ENCODE measurements at regions not wholly inside any gene's neighbourhood (a gene's known extent, or its start where the extent isn't known, plus 50 kb on each side); places are given as distances from the start of the nearest gene placed in this dataset.
"Not testable (repeated sequence)": the region's sequence is repeated elsewhere in the genome, so short reads cannot be mapped to it uniquely, and the experiment has no call there.

DNA sequence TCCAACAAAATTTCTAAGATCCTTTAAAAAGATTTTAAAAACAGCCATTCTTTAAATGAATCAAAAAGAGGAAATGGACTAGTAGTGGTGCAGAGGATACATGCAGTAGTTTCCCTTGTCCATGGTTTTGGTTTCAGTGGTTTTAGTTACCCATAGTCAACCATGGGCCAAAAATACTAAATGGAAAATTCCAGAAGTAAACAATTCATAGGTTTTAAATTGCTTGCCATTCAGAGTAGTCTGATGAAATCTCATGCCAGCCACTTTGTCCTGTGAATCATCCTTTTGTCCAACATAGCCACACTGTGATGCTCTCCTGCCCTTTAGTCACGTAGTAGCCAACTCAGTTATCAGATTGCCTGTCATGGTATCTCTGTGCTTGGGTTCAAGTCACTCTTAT is 286.1 kb downstream of the ANXA1 start:
- Histone ChIP-seq H3K9me3 (ENCODE audit: control insufficient read depth, low read length) (no peaks in the 10 kb centered on the region), H3K4me3 (ENCODE audit: low read length in 2 of 2) (no peak overlapping the region), H3K4me1 (ENCODE audit: control insufficient read depth in 1 of 2, insufficient read depth in 2 of 2, low read length in 2 of 2) (no peaks in the 10 kb centered on the region), H3K27me3 (ENCODE audit: control insufficient read depth in 1 of 2, insufficient read depth in 2 of 2, low read length in 1 of 2) (no peaks in the 10 kb centered on the region), H3K27ac (ENCODE audit: low read depth in 1 of 2, low read length in 2 of 2) (no peak overlapping the region), H3K36me3 (ENCODE audit: control insufficient read depth in 1 of 2, insufficient read depth in 2 of 2, low read length in 1 of 2) (no peaks in the 10 kb centered on the region)
- no peak for DNase-seq
- no peak for ATAC-seq (ENCODE audit: low FRiP score)
- intact Hi-C loops (cut with DNase I): no loop called here
- WGBS, 2 donors: 67 to 73% methylated on average over 1 of the region's 1 CpG

- H3K9me3 ChIP-seq (ENCODE audit: control insufficient read depth, low read length); H3K27me3 ChIP-seq (ENCODE audit: control insufficient read depth in 1 of 2, insufficient read depth in 2 of 2, low read length in 1 of 2); ATAC-seq (ENCODE audit: low FRiP score); H3K4me3 ChIP-seq (ENCODE audit: low read length in 2 of 2); H3K4me1 ChIP-seq (ENCODE audit: control insufficient read depth in 1 of 2, insufficient read depth in 2 of 2, low read length in 2 of 2); H3K36me3 ChIP-seq (ENCODE audit: control insufficient read depth in 1 of 2, insufficient read depth in 2 of 2, low read length in 1 of 2); H3K27ac ChIP-seq (ENCODE audit: low read depth in 1 of 2, low read length in 2 of 2); DNase-seq: not testable (repeated sequence)
- intact Hi-C loops (cut with DNase I): loop anchor here in 1 of 2 donors (10.0 kb wide), 1 partner anchor 55 kb away; no protein-coding TSS in a partner anchor
- 87 to 90% methylated on average over 3 to 6 of the region's 6 CpGs for WGBS, 2 donors
Measured at GRCh38 chr9:73439839-73440238, 288.2 kb downstream of the ANXA1 start.

- no peaks in the 10 kb centered on the region for H3K36me3 ChIP-seq (ENCODE audit: control insufficient read depth in 1 of 2, insufficient read depth in 2 of 2, low read length in 1 of 2)
- H3K27me3 ChIP-seq (ENCODE audit: control insufficient read depth in 1 of 2, insufficient read depth in 2 of 2, low read length in 1 of 2): no peaks in the 10 kb centered on the region
- H3K9me3 ChIP-seq (ENCODE audit: control insufficient read depth, low read length): no peaks in the 10 kb centered on the region
- no peaks in the 10 kb centered on the region for H3K4me1 ChIP-seq (ENCODE audit: control insufficient read depth in 1 of 2, insufficient read depth in 2 of 2, low read length in 2 of 2)
- WGBS, 2 donors: 79 to 82% methylated on average over 1 of the region's 1 CpG
- ATAC-seq (ENCODE audit: low FRiP score): no peak
- H3K27ac ChIP-seq (ENCODE audit: low read depth in 1 of 2, low read length in 2 of 2): no peak overlapping the region
- intact Hi-C loops (cut with DNase I): loop anchor here in 1 of 2 donors (10.0 kb wide), 1 partner anchor 56 kb away; no protein-coding TSS in a partner anchor
- no peak for DNase-seq
- no peak overlapping the region for H3K4me3 ChIP-seq (ENCODE audit: low read length in 2 of 2)
Measured at GRCh38 chr9:73441223-73441622, 289.6 kb downstream of the ANXA1 start.

GRCh38 chr9:73441890-73442818 is 290.5 kb downstream of the ANXA1 start:
- DNase-seq (no peak), ATAC-seq (ENCODE audit: low FRiP score) (no peak)
- H3K4me1 ChIP-seq (ENCODE audit: control insufficient read depth in 1 of 2, insufficient read depth in 2 of 2, low read length in 2 of 2): no peaks in the 10 kb centered on the region
- 58 to 59% methylated on average over 5 of the region's 5 CpGs for WGBS, 2 donors
- H3K36me3 ChIP-seq (ENCODE audit: control insufficient read depth in 1 of 2, insufficient read depth in 2 of 2, low read length in 1 of 2): no peaks in the 10 kb centered on the region
- no peak overlapping the region for H3K27ac ChIP-seq (ENCODE audit: low read depth in 1 of 2, low read length in 2 of 2)
- intact Hi-C loops (cut with DNase I): loop anchor here in 1 of 2 donors (10.0 kb wide), 1 partner anchor 57 kb away; no protein-coding TSS in a partner anchor
- no peak overlapping the region for H3K4me3 ChIP-seq (ENCODE audit: low read length in 2 of 2)
- H3K27me3 ChIP-seq (ENCODE audit: control insufficient read depth in 1 of 2, insufficient read depth in 2 of 2, low read length in 1 of 2): no peaks in the 10 kb centered on the region
- no peaks in the 10 kb centered on the region for H3K9me3 ChIP-seq (ENCODE audit: control insufficient read depth, low read length)

DNA sequence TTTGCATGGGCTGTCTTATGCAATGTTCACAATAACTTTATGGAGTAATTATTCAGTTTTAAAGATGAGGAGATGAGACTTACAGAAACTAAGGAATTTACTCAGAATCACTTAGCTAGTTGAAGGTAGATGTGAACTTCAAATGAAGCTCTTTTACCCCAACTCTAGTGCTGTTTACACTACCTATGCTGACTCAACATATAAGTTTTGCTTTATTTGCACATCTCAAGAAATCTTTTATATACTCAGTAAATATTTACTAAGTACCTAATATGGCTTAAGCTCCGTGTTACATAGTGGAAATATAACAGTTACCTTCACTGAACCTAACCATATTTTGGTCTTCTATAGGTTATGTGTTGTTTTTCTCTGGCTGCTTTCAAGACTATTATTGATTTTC is 293.2 kb downstream of the ANXA1 start:
- H3K36me3 ChIP-seq (ENCODE audit: control insufficient read depth in 1 of 2, insufficient read depth in 2 of 2, low read length in 1 of 2): no peaks in the 10 kb centered on the region
- 64 to 77% methylated on average over 1 of the region's 1 CpG for WGBS, 2 donors
- no peak overlapping the region for H3K27ac ChIP-seq (ENCODE audit: low read depth in 1 of 2, low read length in 2 of 2)
- no peaks in the 10 kb centered on the region for H3K4me1 ChIP-seq (ENCODE audit: control insufficient read depth in 1 of 2, insufficient read depth in 2 of 2, low read length in 2 of 2)
- H3K27me3 ChIP-seq (ENCODE audit: control insufficient read depth in 1 of 2, insufficient read depth in 2 of 2, low read length in 1 of 2): no peaks in the 10 kb centered on the region
- no peak for DNase-seq
- no peak overlapping the region for H3K4me3 ChIP-seq (ENCODE audit: low read length in 2 of 2)
- intact Hi-C loops (cut with DNase I): loop anchor here in 1 of 2 donors (10.0 kb wide), 1 partner anchor 60 kb away; no protein-coding TSS in a partner anchor
- ATAC-seq (ENCODE audit: low FRiP score): no peak
- H3K9me3 ChIP-seq (ENCODE audit: control insufficient read depth, low read length): no peaks in the 10 kb centered on the region

DNA sequence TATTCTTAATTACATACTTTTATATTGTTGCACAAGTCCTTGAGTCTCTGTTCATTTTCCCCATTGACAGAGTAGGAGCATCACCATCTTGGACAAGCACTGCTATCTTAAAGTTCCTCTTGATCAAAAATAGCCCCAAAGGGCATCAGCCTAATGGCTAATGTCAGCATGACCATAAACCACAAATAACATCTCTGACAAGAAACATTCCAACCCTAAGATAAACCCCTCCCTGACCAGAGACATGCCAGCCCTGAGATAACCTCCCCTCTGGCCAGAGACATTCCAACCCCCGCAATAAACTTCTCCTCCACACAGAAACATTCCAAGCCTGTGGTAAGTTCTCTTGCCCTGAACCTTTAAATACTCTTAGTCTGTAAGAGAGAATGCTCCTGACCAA is 293.7 kb downstream of the ANXA1 start:
- ATAC-seq (ENCODE audit: low FRiP score); H3K4me3 ChIP-seq (ENCODE audit: low read length in 2 of 2); H3K27ac ChIP-seq (ENCODE audit: low read depth in 1 of 2, low read length in 2 of 2); H3K27me3 ChIP-seq (ENCODE audit: control insufficient read depth in 1 of 2, insufficient read depth in 2 of 2, low read length in 1 of 2); H3K4me1 ChIP-seq (ENCODE audit: control insufficient read depth in 1 of 2, insufficient read depth in 2 of 2, low read length in 2 of 2); DNase-seq; H3K36me3 ChIP-seq (ENCODE audit: control insufficient read depth in 1 of 2, insufficient read depth in 2 of 2, low read length in 1 of 2); H3K9me3 ChIP-seq (ENCODE audit: control insufficient read depth, low read length): not testable (repeated sequence)
- intact Hi-C loops (cut with DNase I): loop anchor here in 1 of 2 donors (10.0 kb wide), 1 partner anchor 61 kb away; no protein-coding TSS in a partner anchor
- 11 to 32% methylated on average over 1 of the region's 1 CpG for WGBS, 2 donors

- DNase-seq (no peak), ATAC-seq (ENCODE audit: low FRiP score) (no peak)
- H3K36me3 ChIP-seq (ENCODE audit: control insufficient read depth in 1 of 2, insufficient read depth in 2 of 2, low read length in 1 of 2): no peaks in the 10 kb centered on the region
- H3K9me3 ChIP-seq (ENCODE audit: control insufficient read depth, low read length): no peaks in the 10 kb centered on the region
- no peak overlapping the region for H3K4me3 ChIP-seq (ENCODE audit: low read length in 2 of 2)
- intact Hi-C loops (cut with DNase I): loop anchor here in 1 of 2 donors (10.0 kb wide), 1 partner anchor 62 kb away; no protein-coding TSS in a partner anchor
- H3K27me3 ChIP-seq (ENCODE audit: control insufficient read depth in 1 of 2, insufficient read depth in 2 of 2, low read length in 1 of 2): no peaks in the 10 kb centered on the region
- H3K4me1 ChIP-seq (ENCODE audit: control insufficient read depth in 1 of 2, insufficient read depth in 2 of 2, low read length in 2 of 2): no peaks in the 10 kb centered on the region
- H3K27ac ChIP-seq (ENCODE audit: low read depth in 1 of 2, low read length in 2 of 2): no peak overlapping the region
Measured at GRCh38 chr9:73446306-73446705, 294.6 kb downstream of the ANXA1 start.

DNA sequence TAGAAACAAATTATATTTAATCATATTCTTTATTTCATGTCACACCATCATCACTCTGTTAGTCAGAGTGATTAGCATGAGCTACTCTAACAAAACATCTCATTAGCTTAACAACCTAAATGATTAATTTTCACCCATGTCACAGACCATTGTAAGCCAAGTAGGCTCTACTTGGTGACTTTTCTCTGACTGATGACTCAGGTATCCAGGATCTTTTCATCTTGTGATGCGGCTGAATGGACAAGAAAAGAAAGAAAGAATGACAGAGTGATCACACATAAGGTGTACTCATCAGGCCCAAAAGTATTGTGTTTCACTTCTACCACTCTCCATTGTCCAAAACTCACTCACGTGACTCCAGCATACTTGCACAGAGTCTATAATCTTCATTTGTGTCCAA is 299.3 kb downstream of the ANXA1 start:
- Histone ChIP-seq H3K27me3 (ENCODE audit: control insufficient read depth in 1 of 2, insufficient read depth in 2 of 2, low read length in 1 of 2) (no peaks in the 10 kb centered on the region), H3K9me3 (ENCODE audit: control insufficient read depth, low read length) (no peaks in the 10 kb centered on the region), H3K4me1 (ENCODE audit: control insufficient read depth in 1 of 2, insufficient read depth in 2 of 2, low read length in 2 of 2) (no peaks in the 10 kb centered on the region), H3K4me3 (ENCODE audit: low read length in 2 of 2) (no peak overlapping the region), H3K27ac (ENCODE audit: low read depth in 1 of 2, low read length in 2 of 2) (no peak overlapping the region), H3K36me3 (ENCODE audit: control insufficient read depth in 1 of 2, insufficient read depth in 2 of 2, low read length in 1 of 2) (no peaks in the 10 kb centered on the region)
- intact Hi-C loops (cut with DNase I): no loop called here
- ATAC-seq (ENCODE audit: low FRiP score) (no peak), DNase-seq (no peak)
- WGBS, 2 donors: 84 to 90% methylated on average over 2 of the region's 2 CpGs

DNA sequence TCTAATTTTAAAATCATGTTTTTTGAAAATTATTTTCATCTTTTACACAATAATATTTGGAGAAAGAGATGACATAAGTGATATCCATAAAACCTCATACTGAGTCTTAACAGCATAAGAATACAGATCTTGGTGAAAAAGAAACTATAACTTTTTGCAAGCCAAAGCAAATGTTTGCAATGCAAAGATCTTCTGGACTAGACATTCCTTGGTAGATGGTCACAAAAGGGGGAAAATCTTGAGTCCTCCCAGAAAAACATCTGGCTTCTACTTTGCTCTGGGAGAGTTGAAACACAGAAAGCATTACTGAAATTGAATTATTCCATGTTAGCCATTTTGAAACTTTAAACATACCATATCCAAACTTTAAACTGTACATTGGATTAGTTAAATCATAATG is 308.2 kb downstream of the ANXA1 start:
- Histone ChIP-seq H3K4me3 (ENCODE audit: low read length in 2 of 2) (no peak overlapping the region), H3K36me3 (ENCODE audit: control insufficient read depth in 1 of 2, insufficient read depth in 2 of 2, low read length in 1 of 2) (no peaks in the 10 kb centered on the region), H3K9me3 (ENCODE audit: control insufficient read depth, low read length) (no peaks in the 10 kb centered on the region), H3K4me1 (ENCODE audit: control insufficient read depth in 1 of 2, insufficient read depth in 2 of 2, low read length in 2 of 2) (no peaks in the 10 kb centered on the region), H3K27me3 (ENCODE audit: control insufficient read depth in 1 of 2, insufficient read depth in 2 of 2, low read length in 1 of 2) (no peaks in the 10 kb centered on the region), H3K27ac (ENCODE audit: low read depth in 1 of 2, low read length in 2 of 2) (no peak overlapping the region)
- ATAC-seq (ENCODE audit: low FRiP score): no peak
- DNase-seq: no peak
- intact Hi-C loops (cut with DNase I): no loop called here
